Hepatocyte (in vitro differentiated cells): ENCODE measurements at regions not wholly inside any gene's neighbourhood (a gene's known extent, or its start where the extent isn't known, plus 50 kb on each side); places are given as distances from the start of the nearest gene placed in this dataset.
"Not testable (repeated sequence)": the region's sequence is repeated elsewhere in the genome, so short reads cannot be mapped to it uniquely, and the experiment has no call there.

Source experiments
- DNase-seq: peaks from one replicate; pipeline ENCODE4 v3.0.0-alpha.2; 2016; ENCODE audit warnings: low spot score
- H2AFZ ChIP-seq: fragments of 200-600 bp; sonication (generic); 2 replicates; pipeline ENCODE4 v1.6.0; 2016; ENCODE audit warnings: antibody characterized with exemption, mild to moderate bottlenecking
- H3K27ac ChIP-seq: fragments of 200-600 bp; sonication (generic); 2 replicates; pipeline ENCODE4 v1.5.1; 2016; ENCODE audit warnings: mild to moderate bottlenecking
- H3K27me3 ChIP-seq: fragments of 200-600 bp; sonication (generic); 2 replicates; pipeline ENCODE4 v1.6.1; 2016
- H3K36me3 ChIP-seq: fragments of 200-600 bp; sonication (generic); replicated peaks from 2 replicates; pipeline ENCODE4 v1.5.1; 2016; ENCODE audit warnings: low read depth; ENCODE audit not compliant: insufficient read depth
- H3K4me1 ChIP-seq: fragments of 200-600 bp; sonication (generic); 2 replicates; pipeline ENCODE4 v1.5.1; 2016; ENCODE audit warnings: mild to moderate bottlenecking, moderate library complexity; ENCODE audit not compliant: insufficient read depth
- H3K4me2 ChIP-seq: fragments of 200-600 bp; sonication (generic); 2 replicates; pipeline ENCODE4 v1.6.0; 2016
- H3K4me3 ChIP-seq: fragments of 200-600 bp; sonication (generic); 2 replicates; pipeline ENCODE4 v1.5.1; 2016; ENCODE audit warnings: mild to moderate bottlenecking
- H3K79me2 ChIP-seq: fragments of 200-600 bp; sonication (generic); 2 replicates; pipeline ENCODE4 v1.6.0; 2017; ENCODE audit warnings: mild to moderate bottlenecking
- H3K9me2 ChIP-seq: fragments of 200-600 bp; sonication (generic); replicated peaks from 2 replicates; pipeline ENCODE4 v1.6.0; 2017; ENCODE audit warnings: mild to moderate bottlenecking; ENCODE audit not compliant: insufficient read depth
- H3K9me3 ChIP-seq: fragments of 200-600 bp; sonication (generic); 2 replicates; pipeline ENCODE4 v1.5.1; 2016; ENCODE audit warnings: low read depth, mild to moderate bottlenecking
- H4K20me1 ChIP-seq: fragments of 200-600 bp; sonication (generic); 2 replicates; pipeline ENCODE4 v1.6.0; 2016; ENCODE audit warnings: mild to moderate bottlenecking; ENCODE audit not compliant: insufficient read depth, poor library complexity, severe bottlenecking
- EZH2 ChIP-seq: fragments of 200-600 bp; sonication (generic); IDR thresholded peaks from 2 replicates; pipeline ENCODE4 v1.6.1; 2016; ENCODE audit warnings: antibody characterized with exemption, mild to moderate bottlenecking, borderline replicate concordance
- EZH2phosphoT487 ChIP-seq: fragments of 200-600 bp; sonication (generic); IDR thresholded peaks from one replicate; pipeline ENCODE4 v1.6.1; 2018; ENCODE audit warnings: antibody characterized with exemption, mild to moderate bottlenecking, low read depth, moderate library complexity; ENCODE audit not compliant: unreplicated experiment, severe bottlenecking
- WGBS: methylation state at CpG from one replicate; pipeline ENCODE4 v1.1.6; 2016; ENCODE audit warnings: low lambda C conversion rate; ENCODE audit errors: missing lambda C conversion rate; 5-methylcytosine and 5-hydroxymethylcytosine counted together
- TF ChIP-seq, protein P1 (sequence below): fragments of 200-600 bp; sonication (generic); IDR thresholded peaks from 2 replicates; pipeline ENCODE4 v1.5.1; 2016; ENCODE audit warnings: antibody characterized with exemption, mild to moderate bottlenecking; ENCODE audit not compliant: poor library complexity

DNA sequence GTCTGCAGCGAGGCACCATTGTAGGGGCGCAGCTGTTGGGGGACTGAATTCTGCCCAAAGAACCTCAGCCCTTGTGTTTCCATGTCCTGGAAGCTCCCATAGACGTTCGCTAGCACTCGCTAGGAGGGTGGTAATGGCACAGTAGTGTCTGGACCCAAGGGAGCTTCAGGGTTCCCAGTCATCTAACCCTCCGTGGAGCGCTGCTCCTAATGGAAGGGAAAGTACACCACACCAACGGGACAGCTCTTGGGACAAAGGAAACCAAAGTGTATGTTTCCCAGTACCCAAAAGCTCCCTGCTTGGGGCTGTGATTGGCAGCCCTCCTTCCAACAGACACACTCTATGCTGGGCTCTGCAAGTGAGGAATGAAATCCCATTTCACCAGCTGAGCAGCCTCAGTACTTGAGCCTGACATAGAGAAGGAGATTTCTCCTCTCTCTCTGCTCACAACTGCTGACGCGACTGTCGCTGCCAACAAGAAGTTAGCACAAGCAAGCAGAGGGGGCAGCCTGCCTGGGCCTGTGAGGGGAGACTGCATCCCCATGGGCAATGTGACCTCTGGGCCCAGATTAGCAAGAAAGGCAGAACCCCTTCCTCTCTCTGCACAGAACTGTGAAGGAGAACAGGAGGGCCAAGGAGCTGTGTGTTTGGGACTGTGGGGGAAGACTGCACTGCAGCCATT lies 67.6 kb upstream of the SMARCAD1 start:
- H3K27ac ChIP-seq = no peak overlapping the region
- H3K9me3 ChIP-seq = no peaks in the 10 kb centered on the region
- no peak for DNase-seq
- no peak overlapping the region for H3K4me3 ChIP-seq
- no peaks in the 10 kb centered on the region for H4K20me1 ChIP-seq
- WGBS = 97% methylated on average over 11 of the region's 11 CpGs
- H3K27me3 ChIP-seq = no peaks in the 10 kb centered on the region
- H3K4me1 ChIP-seq = no peaks in the 10 kb centered on the region
- TF ChIP-seq EZH2phosphoT487 (no peak), EZH2 (no peak)
- TF ChIP-seq, protein P1, sequence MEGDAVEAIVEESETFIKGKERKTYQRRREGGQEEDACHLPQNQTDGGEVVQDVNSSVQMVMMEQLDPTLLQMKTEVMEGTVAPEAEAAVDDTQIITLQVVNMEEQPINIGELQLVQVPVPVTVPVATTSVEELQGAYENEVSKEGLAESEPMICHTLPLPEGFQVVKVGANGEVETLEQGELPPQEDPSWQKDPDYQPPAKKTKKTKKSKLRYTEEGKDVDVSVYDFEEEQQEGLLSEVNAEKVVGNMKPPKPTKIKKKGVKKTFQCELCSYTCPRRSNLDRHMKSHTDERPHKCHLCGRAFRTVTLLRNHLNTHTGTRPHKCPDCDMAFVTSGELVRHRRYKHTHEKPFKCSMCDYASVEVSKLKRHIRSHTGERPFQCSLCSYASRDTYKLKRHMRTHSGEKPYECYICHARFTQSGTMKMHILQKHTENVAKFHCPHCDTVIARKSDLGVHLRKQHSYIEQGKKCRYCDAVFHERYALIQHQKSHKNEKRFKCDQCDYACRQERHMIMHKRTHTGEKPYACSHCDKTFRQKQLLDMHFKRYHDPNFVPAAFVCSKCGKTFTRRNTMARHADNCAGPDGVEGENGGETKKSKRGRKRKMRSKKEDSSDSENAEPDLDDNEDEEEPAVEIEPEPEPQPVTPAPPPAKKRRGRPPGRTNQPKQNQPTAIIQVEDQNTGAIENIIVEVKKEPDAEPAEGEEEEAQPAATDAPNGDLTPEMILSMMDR = no peak
- H3K4me2 ChIP-seq = no peak overlapping the region
- no peak overlapping the region for H2AFZ ChIP-seq
- no peaks in the 10 kb centered on the region for H3K9me2 ChIP-seq
- H3K79me2 ChIP-seq = no peaks in the 10 kb centered on the region
- no peaks in the 10 kb centered on the region for H3K36me3 ChIP-seq

GRCh38 chr4:94141001-94141400 lies 66.7 kb upstream of the SMARCAD1 start:
- Histone ChIP-seq H3K27ac (no peak overlapping the region), H3K4me1 (no peaks in the 10 kb centered on the region)

DNA sequence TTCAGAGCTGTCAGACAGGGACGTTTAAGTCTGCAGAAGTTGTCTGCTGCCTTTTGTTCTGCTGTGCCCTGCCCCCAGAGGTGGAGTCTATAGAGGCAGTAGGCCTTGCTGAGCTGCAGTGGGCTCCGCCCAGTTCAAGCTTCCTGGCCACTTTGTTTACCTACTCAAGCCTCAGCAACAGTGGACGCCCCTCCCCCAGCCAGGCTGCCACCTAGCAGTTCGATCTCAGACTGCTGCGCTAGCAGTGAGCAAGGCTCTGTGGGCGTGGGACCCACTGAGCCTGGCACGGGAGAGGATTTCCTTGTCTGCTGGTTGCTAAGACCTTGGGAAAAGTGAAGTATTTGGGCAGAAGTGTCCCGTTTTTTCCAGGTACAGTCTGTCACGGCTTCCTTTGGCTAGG lies 59.6 kb upstream of the SMARCAD1 start:
- not testable (repeated sequence) for H4K20me1 ChIP-seq, H3K79me2 ChIP-seq, H3K36me3 ChIP-seq, H3K27ac ChIP-seq, H3K4me3 ChIP-seq, H3K4me1 ChIP-seq, H3K9me2 ChIP-seq, H3K9me3 ChIP-seq, H3K27me3 ChIP-seq
- H2AFZ ChIP-seq = peak overlapping the region; percentile 64
- peak; percentile 78 for DNase-seq
- WGBS = 25% methylated on average over 9 of the region's 9 CpGs
- peak overlapping the region; percentile 73 for H3K4me2 ChIP-seq

More at GRCh38 chr4:94141001-94141400, 66.7 kb upstream of the SMARCAD1 start:
- Histone ChIP-seq H3K4me3 (no peak overlapping the region), H3K36me3 (no peaks in the 10 kb centered on the region), H3K9me2 (no peaks in the 10 kb centered on the region), H3K79me2 (no peaks in the 10 kb centered on the region), H3K9me3 (no peaks in the 10 kb centered on the region), H3K4me2 (no peak overlapping the region), H4K20me1 (no peaks in the 10 kb centered on the region), H3K27me3 (no peaks in the 10 kb centered on the region), H2AFZ (no peak overlapping the region)
- TF ChIP-seq EZH2 (no peak), EZH2phosphoT487 (no peak)
- TF ChIP-seq, protein P1 = no peak
- WGBS = 74% methylated on average over 2 of the region's 2 CpGs
- DNase-seq = no peak

DNA sequence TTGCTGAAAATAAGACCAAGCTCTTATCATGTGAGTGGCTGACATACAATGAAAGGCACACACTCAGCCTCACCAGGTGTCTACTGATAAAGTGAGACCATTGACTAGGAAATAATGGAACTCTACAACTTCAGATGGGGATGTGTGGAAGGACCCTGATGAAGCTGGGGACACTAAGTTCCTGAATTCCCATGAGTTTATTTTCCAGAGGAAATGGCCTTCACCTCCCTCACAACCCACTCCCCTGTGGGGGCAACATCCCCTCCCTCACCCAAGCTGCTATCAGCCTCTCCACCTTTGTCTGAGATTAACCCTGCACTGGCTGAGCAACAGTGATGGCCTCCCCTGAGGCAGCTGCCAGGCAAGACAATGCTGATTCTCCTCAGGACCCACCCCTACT lies 55.2 kb upstream of the SMARCAD1 start:
- Histone ChIP-seq H3K4me2 (no peak overlapping the region), H3K27me3 (no peaks in the 10 kb centered on the region), H2AFZ (no peak overlapping the region), H3K36me3 (no peaks in the 10 kb centered on the region), H3K4me3 (no peak overlapping the region), H3K79me2 (no peaks in the 10 kb centered on the region), H3K4me1 (no peaks in the 10 kb centered on the region), H4K20me1 (no peaks in the 10 kb centered on the region), H3K9me2 (no peaks in the 10 kb centered on the region), H3K27ac (no peak overlapping the region), H3K9me3 (no peaks in the 10 kb centered on the region)
- DNase-seq = no peak
- TF ChIP-seq, protein P1 = no peak
- no peak for TF ChIP-seq EZH2
- TF ChIP-seq EZH2phosphoT487 = no peak

- H3K4me1 ChIP-seq, H3K9me2 ChIP-seq, H4K20me1 ChIP-seq, H3K79me2 ChIP-seq, H3K27ac ChIP-seq, DNase-seq, H3K4me3 ChIP-seq, H2AFZ ChIP-seq, H3K36me3 ChIP-seq, H3K27me3 ChIP-seq, H3K9me3 ChIP-seq, H3K4me2 ChIP-seq: not testable (repeated sequence)
- WGBS = 97% methylated on average over 2 of the region's 2 CpGs
These were observed 52.3 kb upstream of the SMARCAD1 start for GRCh38 chr4:94155404-94155803.
